ENCODE measurements at regions not wholly inside any gene's neighbourhood (a gene's known extent, or its start where the extent isn't known, plus 50 kb on each side); places are given as distances from the start of the nearest gene placed in this dataset.

- CTCF ChIA-PET, result no interaction called here
- TF ChIP-seq EZH2 (IDR thresholded peaks at IDR 0.05; ENCODE audit: borderline replicate concordance, low read depth, low read length, poor library complexity, severe bottlenecking), result no peak
- no peaks in the 10 kb centered on the region for H3K27me3 ChIP-seq (replicated peaks; ENCODE audit: insufficient read depth, low read depth, low read length, poor library complexity)
- BruUV-seq (replicated peaks), result no TSS peak
- POLR2A ChIA-PET (ENCODE audit: low non-redundant PET), result no interaction called here
- intact Hi-C loops (cut with micrococcal nuclease; ENCODE audit: unreplicated experiment), result no loop called here
- H3K4me3 ChIP-seq (ENCODE audit: low read depth, low read length, poor library complexity, severe bottlenecking), result no peak overlapping the region
- no peak for DNase-seq (ENCODE audit: low spot score)
- H3K4me1 ChIP-seq (ENCODE audit: insufficient read depth, low read length, poor library complexity, severe bottlenecking), result no peaks in the 10 kb centered on the region
- no peak overlapping the region for H3K27ac ChIP-seq (ENCODE audit: low read depth, low read length, poor library complexity, severe bottlenecking)
- no peaks in the 10 kb centered on the region for H3K36me3 ChIP-seq (ENCODE audit: insufficient read depth, low read length, poor library complexity, severe bottlenecking)
- H3K9me3 ChIP-seq (ENCODE audit: low read depth, low read length, poor library complexity, severe bottlenecking), result no peaks in the 10 kb centered on the region
These were observed 927.6 kb downstream of the PCDH7 start for GRCh38 chr4:31647786-31648185.

- TF ChIP-seq EZH2 (IDR thresholded peaks at IDR 0.05; ENCODE audit: borderline replicate concordance, low read depth, low read length, poor library complexity, severe bottlenecking) (no peak), CTCF (conservative IDR thresholded peaks at IDR 0.05; ENCODE audit: low read depth, low read length) (no peak)
- Histone ChIP-seq H3K27me3 (replicated peaks; ENCODE audit: insufficient read depth, low read depth, low read length, poor library complexity) (no peaks in the 10 kb centered on the region), H3K27ac (ENCODE audit: low read depth, low read length, poor library complexity, severe bottlenecking) (no peak overlapping the region), H3K36me3 (ENCODE audit: insufficient read depth, low read length, poor library complexity, severe bottlenecking) (no peaks in the 10 kb centered on the region), H3K4me3 (ENCODE audit: low read depth, low read length, poor library complexity, severe bottlenecking) (no peak overlapping the region), H3K9me3 (ENCODE audit: low read depth, low read length, poor library complexity, severe bottlenecking) (no peaks in the 10 kb centered on the region), H3K4me1 (ENCODE audit: insufficient read depth, low read length, poor library complexity, severe bottlenecking) (no peaks in the 10 kb centered on the region)
- ChIA-PET CTCF (no interaction called here), POLR2A (ENCODE audit: low non-redundant PET) (no interaction called here)
- intact Hi-C loops (cut with micrococcal nuclease; ENCODE audit: unreplicated experiment), result no loop called here
- no peak for DNase-seq (ENCODE audit: low spot score)
- no TSS peak for BruUV-seq (replicated peaks)
These were observed 929.7 kb downstream of the PCDH7 start for GRCh38 chr4:31649878-31650277.

GRCh38 chr4:31651541-31651940 is 931.4 kb downstream of the PCDH7 start:
- BruUV-seq (replicated peaks), result no TSS peak
- POLR2A ChIA-PET (ENCODE audit: low non-redundant PET), result no interaction called here

More at GRCh38 chr4:31651541-31651940, 931.4 kb downstream of the PCDH7 start:
- DNase-seq (ENCODE audit: low spot score), result no peak
- H3K27ac ChIP-seq (ENCODE audit: low read depth, low read length, poor library complexity, severe bottlenecking), result no peak overlapping the region
- intact Hi-C loops (cut with micrococcal nuclease; ENCODE audit: unreplicated experiment), result no loop called here
- CTCF ChIA-PET, result no interaction called here
- H3K4me3 ChIP-seq (ENCODE audit: low read depth, low read length, poor library complexity, severe bottlenecking), result no peak overlapping the region
- H3K4me1 ChIP-seq (ENCODE audit: insufficient read depth, low read length, poor library complexity, severe bottlenecking), result no peaks in the 10 kb centered on the region
- H3K27me3 ChIP-seq (replicated peaks; ENCODE audit: insufficient read depth, low read depth, low read length, poor library complexity), result no peaks in the 10 kb centered on the region
- H3K9me3 ChIP-seq (ENCODE audit: low read depth, low read length, poor library complexity, severe bottlenecking), result no peaks in the 10 kb centered on the region
- no peaks in the 10 kb centered on the region for H3K36me3 ChIP-seq (ENCODE audit: insufficient read depth, low read length, poor library complexity, severe bottlenecking)
- no peak for TF ChIP-seq EZH2 (IDR thresholded peaks at IDR 0.05; ENCODE audit: borderline replicate concordance, low read depth, low read length, poor library complexity, severe bottlenecking)
- TF ChIP-seq CTCF (conservative IDR thresholded peaks at IDR 0.05; ENCODE audit: low read depth, low read length), result no peak
